Hypothalamus (tissue), 51 donors: ENCODE measurements at regions not wholly inside any gene's neighbourhood (a gene's known extent, or its start where the extent isn't known, plus 50 kb on each side); places are given as distances from the start of the nearest gene placed in this dataset.

Source experiments
- DNase-seq, 51 donors: peaks; one replicate each; lab custom pipeline; 2025; lab: John Stamatoyannopoulos, UW

DNA sequence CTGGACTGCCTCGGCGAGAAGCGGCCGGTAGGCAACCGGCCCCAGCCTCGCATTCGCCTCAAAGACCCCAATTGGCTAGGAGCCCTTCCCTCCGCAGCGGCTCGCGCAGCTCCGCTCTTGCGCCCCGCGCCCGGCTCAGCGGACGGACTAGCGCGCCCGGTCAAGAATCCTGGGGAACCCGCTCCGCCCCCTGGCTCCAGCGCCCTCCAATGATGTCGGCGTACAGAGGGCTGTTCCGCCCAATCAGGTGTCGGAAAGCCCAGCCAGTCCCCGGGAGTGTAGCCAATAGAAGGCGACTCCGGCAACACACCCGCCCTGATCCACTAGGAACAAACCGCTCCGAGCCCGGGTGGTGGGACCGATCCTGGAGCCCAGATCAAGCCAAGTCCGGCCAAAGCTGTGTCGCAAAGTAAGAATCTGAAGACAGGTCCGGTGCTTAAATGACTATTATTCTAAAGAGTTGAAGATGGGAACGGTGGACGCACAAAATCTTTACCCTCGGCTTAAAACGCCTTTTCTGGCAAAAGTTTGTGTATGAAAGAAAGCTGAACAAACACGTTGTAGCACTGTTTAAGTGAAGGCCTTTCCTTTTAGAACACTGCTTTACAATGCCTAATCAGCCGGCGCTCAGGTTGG lies 132.2 kb downstream of the OGFRL1 start:
- DNase-seq = peak; percentile 67 to 98 (median 95)

DNA sequence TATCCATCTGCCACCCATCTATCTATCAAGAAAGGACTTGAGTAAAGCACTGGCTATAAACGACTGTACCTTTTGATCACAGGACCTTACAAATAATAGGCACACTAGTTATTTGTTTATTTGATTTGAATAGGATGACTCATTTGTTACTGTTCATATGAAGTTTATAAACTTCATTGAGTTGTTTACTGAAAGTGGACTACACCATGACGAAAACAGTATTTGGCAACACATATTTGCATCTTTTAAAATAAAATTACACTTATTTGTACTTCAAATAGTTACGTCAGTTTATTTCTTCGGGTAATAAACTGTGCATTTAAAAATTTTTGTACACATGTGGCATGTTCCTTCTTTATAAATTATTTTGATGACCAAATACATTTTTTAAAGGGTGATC lies 133.0 kb downstream of the OGFRL1 start:
- DNase-seq = no peak

DNA sequence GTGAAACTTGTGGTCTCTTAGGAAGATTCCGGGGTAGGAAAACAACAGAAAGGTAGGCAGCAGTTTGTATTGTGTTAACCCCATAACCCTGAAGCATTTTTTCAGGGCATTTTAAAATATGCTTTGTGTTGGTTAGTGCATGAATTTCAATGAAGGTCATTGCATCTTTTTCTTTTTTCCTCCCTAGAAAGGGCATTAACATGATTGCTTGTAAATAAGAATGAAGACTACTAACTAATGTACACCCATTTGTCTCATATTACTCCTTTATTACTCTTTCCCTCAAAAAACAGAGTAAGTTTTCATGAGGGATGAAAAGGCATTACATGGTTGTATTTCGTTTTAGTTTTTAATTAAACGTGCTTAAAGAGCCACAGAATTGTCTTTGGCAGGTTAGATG lies 141.4 kb downstream of the OGFRL1 start:
- no peak for DNase-seq

DNA sequence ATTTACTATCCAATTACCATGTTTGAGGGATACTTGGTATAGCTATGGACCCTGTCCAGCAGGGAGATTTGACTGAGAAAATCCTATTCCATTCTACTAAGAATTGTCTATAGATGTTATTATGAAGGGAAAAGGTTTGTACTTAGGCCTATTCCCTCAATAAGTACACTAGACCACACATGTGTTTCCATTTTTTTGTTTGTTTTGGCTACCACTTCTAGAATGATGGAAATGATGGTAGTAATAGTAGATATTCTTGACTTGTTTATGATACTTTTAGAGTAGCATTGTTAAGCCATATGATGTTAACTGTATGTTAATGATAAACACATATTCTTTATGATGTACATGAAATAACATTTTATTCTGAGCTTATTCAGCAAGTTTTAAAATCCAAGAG lies 144.8 kb downstream of the OGFRL1 start:
- DNase-seq = no peak

DNA sequence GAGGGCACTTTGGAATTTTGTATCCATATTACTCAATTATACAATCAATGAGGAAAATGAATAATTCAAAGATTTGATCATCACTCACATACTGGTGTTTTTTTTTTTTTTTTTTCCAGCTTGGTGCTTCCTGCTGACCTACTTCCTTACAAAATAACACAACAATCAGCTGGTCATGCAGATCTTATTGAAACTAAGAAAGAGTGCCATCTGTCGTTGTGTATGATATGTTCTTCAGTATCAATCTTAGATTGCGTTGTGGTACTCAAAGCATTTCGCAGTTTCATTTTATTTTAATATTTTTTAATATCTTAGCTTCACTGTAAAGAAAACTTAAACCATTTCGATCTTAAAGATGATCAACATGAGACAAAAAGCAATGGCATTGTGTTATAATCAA lies 155.6 kb downstream of the OGFRL1 start:
- DNase-seq = no peak

DNA sequence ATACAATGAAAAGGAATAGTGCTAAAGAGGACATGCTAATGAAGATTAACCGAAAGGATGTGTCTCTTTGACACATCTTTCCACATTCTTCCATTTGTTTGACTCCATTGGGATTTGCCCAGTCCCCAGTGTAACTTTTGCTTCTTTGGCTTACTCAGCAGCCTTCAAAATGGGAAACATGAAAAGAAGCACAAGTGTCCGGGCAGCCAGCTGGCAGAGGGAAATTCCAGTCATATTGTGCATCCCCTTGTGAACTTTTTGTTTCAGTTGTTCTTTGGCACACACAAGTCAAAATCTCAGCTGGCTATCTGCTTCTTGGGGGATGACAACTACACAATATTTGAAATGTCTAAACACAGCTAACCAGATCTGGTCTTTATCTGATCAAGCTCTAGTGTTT lies 157.4 kb downstream of the OGFRL1 start:
- peak in 2 of 51 donors; percentile 3 for DNase-seq

DNA sequence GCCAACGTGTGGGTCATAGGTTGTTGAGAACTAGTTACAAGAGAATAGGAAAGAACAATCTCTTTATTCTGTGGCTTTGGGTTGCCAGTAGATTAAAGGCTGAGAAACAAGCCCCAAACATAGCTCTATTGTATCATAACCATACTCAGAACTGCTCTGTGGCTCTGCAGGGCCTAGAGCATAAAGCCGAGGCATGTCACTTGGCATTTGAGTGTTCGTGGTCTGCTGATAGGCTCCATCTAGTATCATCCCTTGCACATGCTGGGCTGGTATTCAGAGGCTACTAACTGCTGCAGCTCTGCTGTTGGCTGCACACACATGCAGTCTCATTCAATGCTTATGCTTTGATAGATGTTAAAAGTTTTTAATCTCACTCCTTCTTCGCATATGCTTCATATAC lies 157.9 kb downstream of the OGFRL1 start:
- DNase-seq = no peak

DNA sequence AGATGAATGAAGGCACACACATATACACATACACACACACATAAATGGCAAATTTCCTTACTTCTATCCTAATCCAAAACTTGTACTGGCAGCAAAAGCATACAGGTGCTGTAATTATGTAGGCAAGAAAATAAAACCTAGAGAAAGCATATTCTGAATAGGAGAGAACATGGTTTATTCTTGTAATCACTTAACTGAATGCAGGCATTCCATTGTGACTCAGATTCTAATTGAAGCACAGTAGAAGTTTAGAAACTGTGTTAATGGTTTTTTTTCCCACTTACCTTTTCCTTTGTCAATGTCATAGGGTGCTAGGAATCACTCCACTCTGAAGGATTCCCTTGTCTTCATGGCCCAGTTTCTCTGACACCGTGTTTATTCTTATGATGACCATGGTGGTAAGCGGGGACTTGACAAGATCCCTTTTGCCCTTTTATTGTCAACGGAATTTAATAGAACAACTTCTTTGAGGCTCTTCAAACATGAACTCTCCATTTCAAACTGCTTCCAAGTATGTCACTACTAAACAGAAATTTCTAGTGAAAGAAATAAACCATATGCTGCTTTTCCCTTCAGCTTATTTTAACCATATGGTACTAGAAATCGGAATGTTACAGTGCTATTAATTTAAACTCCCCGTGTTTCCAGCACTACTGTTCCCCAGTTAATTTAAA lies 164.2 kb downstream of the OGFRL1 start:
- DNase-seq = no peak

DNA sequence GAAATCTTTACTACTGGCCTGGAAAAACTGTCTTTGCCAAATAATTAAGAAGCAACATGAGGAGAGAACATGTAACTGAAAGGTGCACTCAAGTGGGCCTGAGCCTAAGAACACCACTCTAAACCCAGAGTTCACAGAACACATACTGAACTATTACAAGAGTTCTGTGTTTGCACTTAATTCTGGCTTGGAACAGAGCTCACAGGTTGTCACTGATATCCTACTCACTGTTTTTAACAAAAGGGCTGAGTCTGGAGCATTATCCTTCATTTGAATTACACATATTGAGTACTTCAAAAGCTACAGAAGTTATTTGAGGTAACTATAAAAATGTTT lies 164.7 kb downstream of the OGFRL1 start:
- no peak for DNase-seq

DNA sequence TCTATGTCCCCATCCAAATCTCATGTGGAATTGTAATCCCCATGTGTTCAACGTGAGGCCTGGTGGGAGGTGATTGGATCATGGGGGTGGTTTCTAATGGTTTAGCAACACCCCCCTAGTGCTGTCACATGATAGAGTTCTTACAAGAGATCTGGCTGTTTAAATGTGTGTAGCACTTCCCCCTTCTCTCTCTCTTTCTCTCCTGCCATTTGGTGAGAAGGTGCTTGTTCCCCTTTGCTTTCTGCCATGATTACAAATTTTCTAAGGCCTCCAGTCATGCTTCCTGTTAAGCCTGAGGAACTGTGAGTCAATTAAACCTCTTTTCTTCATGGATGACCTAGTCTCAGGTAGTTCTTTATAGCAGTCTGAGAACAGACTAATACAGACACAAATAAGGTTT lies 165.4 kb downstream of the OGFRL1 start:
- no peak for DNase-seq

DNA sequence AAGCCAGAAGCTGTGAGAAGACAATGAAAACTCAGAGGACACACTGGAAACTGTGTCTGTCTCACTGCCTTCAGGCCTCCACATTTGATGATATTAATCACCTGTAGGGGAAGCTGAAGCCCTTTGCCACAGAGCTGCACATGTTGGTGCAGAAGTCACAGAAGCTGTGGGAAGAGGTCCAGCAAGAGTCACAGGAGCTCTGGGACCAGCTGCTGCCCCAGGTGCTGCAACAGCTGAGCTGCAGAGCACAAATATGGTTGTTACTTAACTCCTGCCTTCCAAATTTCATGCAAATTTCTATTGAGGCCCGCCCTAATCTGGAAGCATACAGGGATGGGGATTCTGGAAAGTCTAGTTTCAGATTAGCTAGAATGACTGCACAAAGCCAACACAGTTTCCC lies 169.3 kb downstream of the OGFRL1 start:
- no peak for DNase-seq

DNA sequence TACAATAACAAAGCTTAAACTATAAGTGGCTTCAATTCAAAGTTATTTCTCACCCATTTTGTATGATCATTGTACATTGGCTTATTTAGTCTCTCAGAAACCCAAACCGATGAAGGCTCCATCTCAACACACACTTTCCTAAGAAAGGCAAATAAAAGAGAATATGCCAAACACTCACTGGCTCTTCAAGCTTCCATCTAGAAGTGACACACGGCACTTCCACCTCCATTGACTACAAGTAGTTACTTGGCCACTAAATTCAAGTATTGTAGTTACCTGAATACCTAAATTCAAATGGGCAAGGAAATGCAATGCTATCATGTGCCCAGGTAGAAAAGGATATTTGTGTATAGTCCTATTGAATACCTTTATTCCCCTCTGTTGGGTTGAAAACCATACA lies 170.6 kb downstream of the OGFRL1 start:
- no peak for DNase-seq

DNA sequence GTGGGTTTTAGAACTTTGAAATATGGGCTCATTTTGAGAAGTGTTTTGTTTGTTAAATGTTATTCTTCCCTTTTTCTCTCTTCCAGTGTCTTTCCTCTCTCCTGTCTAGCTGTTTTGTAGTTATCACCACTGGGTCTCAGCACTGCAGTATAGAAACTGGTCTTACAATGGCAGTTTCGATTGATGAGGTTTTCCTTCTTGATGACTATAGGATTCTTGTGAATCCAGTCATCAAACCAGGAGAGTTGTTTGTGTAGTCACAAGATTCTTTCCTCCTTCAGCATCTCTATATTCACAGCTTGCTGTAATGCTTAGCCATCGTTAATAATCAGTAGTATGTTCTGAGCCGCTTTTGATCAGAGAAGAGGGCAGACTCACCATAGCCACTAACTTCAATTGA lies 172.3 kb downstream of the OGFRL1 start:
- DNase-seq = no peak

DNA sequence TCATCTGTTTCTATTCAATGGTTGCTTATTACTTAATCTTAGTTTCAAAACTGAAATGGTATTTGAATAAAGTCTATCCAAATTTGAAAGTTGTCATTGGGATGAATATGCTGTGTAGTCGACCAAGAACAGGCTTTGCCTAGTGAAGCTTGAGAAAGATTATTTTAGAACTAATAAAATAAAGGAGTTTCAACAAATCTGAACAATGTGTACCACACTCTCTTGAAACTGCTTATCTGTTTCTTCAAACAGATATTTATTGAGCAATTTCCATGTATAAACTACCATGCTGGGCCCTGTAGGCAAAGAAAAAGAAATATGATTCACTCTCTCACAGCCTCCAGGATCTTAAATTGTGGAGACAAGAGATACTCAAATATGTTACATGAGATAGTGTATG lies 174.4 kb downstream of the OGFRL1 start:
- no peak for DNase-seq

DNA sequence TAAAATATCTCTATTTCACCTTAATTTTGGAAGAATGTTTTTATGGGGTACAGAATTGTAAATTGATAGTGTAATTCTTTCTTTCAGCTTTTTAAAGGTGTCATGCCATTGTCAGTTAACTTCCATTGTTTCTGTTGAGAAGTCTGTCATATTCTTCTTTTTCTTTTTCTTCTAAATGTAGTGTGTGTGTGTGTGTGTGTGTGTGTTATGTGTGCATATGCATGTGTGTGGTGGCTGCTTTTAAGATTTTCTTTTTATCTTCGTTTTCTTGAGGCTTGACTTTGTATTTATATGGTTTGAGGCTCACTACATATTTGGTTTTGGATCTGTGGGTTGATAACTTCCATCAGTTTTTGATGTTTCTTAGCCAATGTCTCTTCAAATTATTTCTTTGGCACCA lies 176.5 kb downstream of the OGFRL1 start:
- no peak for DNase-seq

DNA sequence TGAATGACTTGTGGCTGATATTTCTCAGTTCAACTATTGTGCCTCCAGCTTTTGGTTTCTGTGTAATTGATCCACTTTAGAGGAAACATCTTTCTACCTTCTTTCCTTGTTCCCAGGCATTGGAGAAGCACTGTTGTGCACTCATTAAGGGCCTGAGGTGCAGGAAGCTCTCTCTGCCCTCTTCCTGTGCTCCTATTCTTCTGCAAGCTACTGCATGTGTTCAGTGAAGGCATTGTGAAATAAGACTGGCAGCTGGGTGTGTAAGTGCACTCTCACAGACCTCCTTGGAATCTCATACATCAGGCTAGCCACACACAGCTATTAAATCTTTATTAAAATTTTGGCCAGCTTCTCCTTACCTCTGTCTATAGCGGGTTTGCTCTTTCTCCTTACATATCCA lies 177.8 kb downstream of the OGFRL1 start:
- DNase-seq = no peak

DNA sequence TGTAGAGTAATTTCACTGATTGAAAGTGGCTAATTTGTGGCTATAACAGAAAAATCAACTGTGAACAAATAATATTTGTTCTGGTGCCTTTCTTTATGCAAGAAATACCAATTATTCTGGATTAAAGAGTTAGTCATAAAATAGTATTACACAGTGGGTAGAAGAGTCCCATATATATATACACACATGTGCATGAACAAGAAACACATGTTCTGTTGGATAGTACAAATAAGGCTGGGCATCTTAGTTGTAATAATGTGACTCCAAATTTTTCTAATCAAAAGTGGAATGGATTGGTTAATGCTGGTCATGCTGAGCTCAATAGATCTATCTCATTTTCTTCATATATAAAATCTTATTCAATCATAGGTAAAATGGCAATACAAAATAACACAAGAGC lies 179.4 kb downstream of the OGFRL1 start:
- DNase-seq = no peak

DNA sequence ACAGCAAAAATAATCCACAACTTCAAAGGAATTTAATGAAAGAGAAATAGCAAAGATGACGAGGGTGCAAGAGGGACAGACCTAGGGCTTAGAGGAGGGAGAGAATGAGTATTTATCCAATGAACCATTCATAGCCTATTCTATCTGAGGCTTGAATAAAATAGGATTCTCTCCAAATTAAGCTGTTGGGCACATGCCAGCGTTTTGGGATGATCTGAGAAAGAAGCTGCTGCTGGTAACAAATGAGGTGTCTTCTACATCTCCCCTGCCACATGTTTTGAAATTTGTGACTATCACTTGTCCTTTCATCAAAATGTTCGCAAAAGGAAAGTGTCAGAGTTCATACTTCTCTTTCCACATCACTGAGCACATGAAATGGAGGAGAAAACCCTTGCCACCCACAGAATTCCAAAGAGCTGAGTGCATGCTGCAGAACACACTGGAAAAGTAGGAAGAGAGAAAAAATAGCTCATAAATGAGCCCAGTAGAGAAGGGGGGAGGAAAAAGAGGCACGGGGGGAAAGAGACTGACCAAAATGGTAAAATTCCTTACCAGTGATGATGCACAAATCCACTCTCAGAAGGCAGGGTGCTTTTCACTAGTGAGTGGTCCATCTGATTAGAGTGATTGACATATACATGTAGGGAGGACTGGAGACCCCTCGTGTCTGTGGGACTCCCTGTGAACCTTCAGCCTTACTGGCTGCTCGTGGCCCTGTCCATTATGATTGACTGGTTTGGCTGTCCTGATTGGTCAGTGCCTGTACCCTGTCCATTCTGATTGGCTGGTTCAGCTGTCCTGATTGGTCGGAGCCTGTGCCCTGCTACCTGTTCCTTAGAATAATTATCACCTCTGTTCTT lies 180.5 kb downstream of the OGFRL1 start:
- no peak for DNase-seq

DNA sequence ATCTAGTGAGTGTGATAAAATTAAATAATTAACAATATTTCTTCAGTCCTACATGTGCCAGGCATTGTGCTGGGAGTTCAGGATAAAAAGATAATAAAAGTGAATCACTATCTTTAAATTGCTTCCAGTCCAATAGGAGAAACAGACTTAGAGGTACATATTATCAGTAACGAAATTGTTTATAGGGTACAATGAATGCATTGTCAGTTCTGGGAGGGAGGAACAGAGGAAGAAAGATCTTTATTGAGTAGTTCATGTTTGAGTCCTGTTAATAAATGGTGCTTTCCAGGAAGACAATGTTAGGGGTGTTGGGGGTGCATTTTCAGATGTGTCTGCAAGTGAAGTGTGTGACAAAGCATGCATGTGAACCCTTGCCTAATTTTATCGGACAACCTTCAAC lies 183.1 kb downstream of the OGFRL1 start:
- DNase-seq = no peak

DNA sequence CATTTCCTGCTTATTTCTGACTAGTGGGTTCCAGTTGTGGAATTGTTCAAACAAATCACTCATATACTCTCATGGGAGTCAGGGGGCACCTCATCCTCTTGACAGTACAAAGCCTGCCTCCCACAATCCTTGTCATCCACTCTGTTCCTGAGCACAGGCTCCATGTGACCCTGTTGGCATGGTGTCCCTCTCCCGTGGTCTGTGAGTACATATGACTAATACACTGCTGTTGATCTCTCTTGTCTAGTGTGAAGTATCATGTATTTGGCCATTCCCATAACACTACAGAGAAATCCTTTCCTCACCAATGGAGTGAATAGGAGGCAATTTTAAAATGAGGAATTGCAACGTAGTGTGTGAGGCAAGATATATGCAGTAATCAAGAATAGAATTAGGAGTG lies 185.3 kb downstream of the OGFRL1 start:
- no peak for DNase-seq

DNA sequence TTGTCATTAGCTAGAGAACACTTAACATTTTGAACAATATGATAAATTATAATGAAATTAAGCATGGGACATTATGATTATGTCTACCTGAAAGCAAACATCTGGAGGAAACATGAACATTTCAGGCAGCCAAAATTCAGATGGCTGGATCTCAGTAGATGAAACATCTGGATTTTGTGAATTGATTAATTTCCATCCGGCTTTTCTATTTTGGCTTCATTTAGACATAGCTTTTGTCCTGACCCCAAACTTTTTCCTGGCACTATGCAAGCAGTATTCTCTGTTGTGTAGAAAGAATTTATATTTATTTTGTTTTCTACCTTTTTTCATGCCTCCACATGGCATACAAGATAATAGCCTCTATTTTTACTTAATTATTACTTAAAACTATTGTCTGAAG lies 186.3 kb downstream of the OGFRL1 start:
- no peak for DNase-seq

DNA sequence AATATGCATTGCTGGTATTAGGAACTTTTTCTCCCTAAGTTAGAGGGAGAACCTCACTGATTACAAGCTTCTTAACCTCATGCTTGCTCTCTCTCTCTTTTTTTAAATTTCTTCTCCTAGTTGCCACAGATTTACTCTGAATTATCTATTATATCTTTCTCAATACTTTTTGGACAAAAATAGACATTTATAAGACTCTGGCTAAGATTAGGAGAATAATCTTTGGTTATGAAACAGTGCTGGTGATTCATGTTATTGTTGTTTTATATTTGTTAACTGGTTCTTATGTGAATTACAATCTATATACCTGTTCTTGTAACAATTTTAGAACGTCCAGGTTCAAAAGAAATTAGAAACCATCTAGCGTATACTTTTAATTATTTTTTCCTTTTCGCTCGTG lies 187.8 kb downstream of the OGFRL1 start:
- DNase-seq = no peak
